ENCODE measurements at regions not wholly inside any gene's neighbourhood (a gene's known extent, or its start where the extent isn't known, plus 50 kb on each side); places are given as distances from the start of the nearest gene placed in this dataset.
A peak's percentile ranks its signal among the peaks of the same experiment; 100 is the strongest.
"Not testable (repeated sequence)": the region's sequence is repeated elsewhere in the genome, so short reads cannot be mapped to it uniquely, and the experiment has no call there.

- no peaks in the 10 kb centered on the region for H3K4me1 ChIP-seq (ENCODE audit: insufficient read depth, low read length)
- no peak overlapping the region for H3K27ac ChIP-seq (ENCODE audit: low read length)
- H3K9ac ChIP-seq (ENCODE audit: low read depth, low read length) = no peak overlapping the region
- H3K4me3 ChIP-seq (ENCODE audit: low read length) = no peak overlapping the region
- no peaks in the 10 kb centered on the region for H3K9me3 ChIP-seq (ENCODE audit: insufficient read depth, low read depth, low read length)
- H3K36me3 ChIP-seq (ENCODE audit: insufficient read depth, low read depth, low read length) = no peaks in the 10 kb centered on the region
- H3K27me3 ChIP-seq (ENCODE audit: insufficient read depth, low read length) = no peaks in the 10 kb centered on the region
These were observed 443.9 kb downstream of the BUD13 start for GRCh38 chr11:116328851-116329250.

- H3K36me3 ChIP-seq (ENCODE audit: insufficient read depth, low read depth, low read length) = no peaks in the 10 kb centered on the region
- H3K27ac ChIP-seq (ENCODE audit: low read length) = no peak overlapping the region
- no peaks in the 10 kb centered on the region for H3K27me3 ChIP-seq (ENCODE audit: insufficient read depth, low read length)
- no peaks in the 10 kb centered on the region for H3K4me1 ChIP-seq (ENCODE audit: insufficient read depth, low read length)
- no peak overlapping the region for H3K4me3 ChIP-seq (ENCODE audit: low read length)
- no peaks in the 10 kb centered on the region for H3K9me3 ChIP-seq (ENCODE audit: insufficient read depth, low read depth, low read length)
- H3K9ac ChIP-seq (ENCODE audit: low read depth, low read length) = no peak overlapping the region
These were observed 444.4 kb downstream of the BUD13 start for GRCh38 chr11:116328391-116328790.

DNA sequence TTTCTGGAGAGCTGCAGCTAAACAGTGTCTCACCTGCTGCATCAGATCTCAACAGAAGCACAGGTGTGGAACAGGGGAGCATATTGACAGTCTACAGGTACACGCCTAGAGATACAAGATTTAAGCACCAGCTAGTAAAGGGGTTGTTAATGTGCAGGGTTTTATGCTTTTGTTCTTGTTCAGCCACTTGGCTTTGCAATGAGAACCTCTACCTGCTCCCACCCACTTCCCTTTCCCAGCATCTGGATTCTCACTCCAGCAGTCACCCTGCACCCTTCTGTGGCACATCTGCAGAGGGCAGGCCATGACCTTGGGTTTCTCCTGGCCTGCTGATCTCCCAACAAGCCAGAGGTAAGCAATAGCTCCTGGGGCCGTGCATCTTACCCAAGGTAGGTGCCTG lies 446.6 kb downstream of the BUD13 start:
- Histone ChIP-seq H3K27ac (ENCODE audit: low read length) (no peak overlapping the region), H3K36me3 (ENCODE audit: insufficient read depth, low read depth, low read length) (no peaks in the 10 kb centered on the region), H3K9me3 (ENCODE audit: insufficient read depth, low read depth, low read length) (peaks cover 1% of the 10 kb centered on the region), H3K27me3 (ENCODE audit: insufficient read depth, low read length) (no peaks in the 10 kb centered on the region), H3K4me1 (ENCODE audit: insufficient read depth, low read length) (no peaks in the 10 kb centered on the region), H3K9ac (ENCODE audit: low read depth, low read length) (no peak overlapping the region), H3K4me3 (ENCODE audit: low read length) (no peak overlapping the region)

GRCh38 chr11:116325247-116325646 lies 447.5 kb downstream of the BUD13 start:
- no peaks in the 10 kb centered on the region for H3K36me3 ChIP-seq (ENCODE audit: insufficient read depth, low read depth, low read length)
- H3K27me3 ChIP-seq (ENCODE audit: insufficient read depth, low read length) = no peaks in the 10 kb centered on the region
- H3K27ac ChIP-seq (ENCODE audit: low read length) = no peak overlapping the region
- peaks cover 5% of the 10 kb centered on the region for H3K9me3 ChIP-seq (ENCODE audit: insufficient read depth, low read depth, low read length)
- H3K4me3 ChIP-seq (ENCODE audit: low read length) = no peak overlapping the region
- no peaks in the 10 kb centered on the region for H3K4me1 ChIP-seq (ENCODE audit: insufficient read depth, low read length)
- H3K9ac ChIP-seq (ENCODE audit: low read depth, low read length) = no peak overlapping the region

DNA sequence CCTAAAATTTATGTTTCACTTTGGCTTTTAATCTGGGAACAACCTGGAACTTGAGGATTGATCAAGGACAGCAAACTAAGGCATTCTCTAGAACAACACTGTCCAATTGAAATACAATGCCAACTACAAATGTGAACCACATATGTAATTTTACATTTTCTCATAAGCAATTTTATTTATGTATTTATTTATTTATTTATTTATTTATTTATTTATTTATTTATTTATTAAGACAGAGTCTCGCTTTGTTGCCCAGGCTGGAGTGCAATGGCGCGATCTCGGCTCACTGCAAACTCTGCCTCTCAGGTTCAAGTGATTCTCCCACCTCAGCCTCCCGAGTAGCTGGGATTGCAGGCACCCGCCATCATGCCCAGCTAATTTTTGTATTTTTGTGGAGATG lies 448.7 kb downstream of the BUD13 start:
- not testable (repeated sequence) for H3K9ac ChIP-seq (ENCODE audit: low read depth, low read length); H3K9me3 ChIP-seq (ENCODE audit: insufficient read depth, low read depth, low read length); H3K4me1 ChIP-seq (ENCODE audit: insufficient read depth, low read length); H3K27me3 ChIP-seq (ENCODE audit: insufficient read depth, low read length); H3K4me3 ChIP-seq (ENCODE audit: low read length); H3K27ac ChIP-seq (ENCODE audit: low read length); H3K36me3 ChIP-seq (ENCODE audit: insufficient read depth, low read depth, low read length)

- Histone ChIP-seq H3K9me3 (ENCODE audit: insufficient read depth, low read depth, low read length) (peaks cover 5% of the 10 kb centered on the region), H3K36me3 (ENCODE audit: insufficient read depth, low read depth, low read length) (no peaks in the 10 kb centered on the region), H3K27me3 (ENCODE audit: insufficient read depth, low read length) (no peaks in the 10 kb centered on the region), H3K4me3 (ENCODE audit: low read length) (no peak overlapping the region; the same call in 1 of the 2 replicates), H3K4me1 (ENCODE audit: insufficient read depth, low read length) (peaks cover 6% of the 10 kb centered on the region; the same call in 1 of the 2 replicates), H3K27ac (ENCODE audit: low read length) (peak overlapping the region; percentile 67), H3K9ac (ENCODE audit: low read depth, low read length) (no peak overlapping the region)
These were observed 455.6 kb downstream of the BUD13 start for GRCh38 chr11:116317212-116317611.

DNA sequence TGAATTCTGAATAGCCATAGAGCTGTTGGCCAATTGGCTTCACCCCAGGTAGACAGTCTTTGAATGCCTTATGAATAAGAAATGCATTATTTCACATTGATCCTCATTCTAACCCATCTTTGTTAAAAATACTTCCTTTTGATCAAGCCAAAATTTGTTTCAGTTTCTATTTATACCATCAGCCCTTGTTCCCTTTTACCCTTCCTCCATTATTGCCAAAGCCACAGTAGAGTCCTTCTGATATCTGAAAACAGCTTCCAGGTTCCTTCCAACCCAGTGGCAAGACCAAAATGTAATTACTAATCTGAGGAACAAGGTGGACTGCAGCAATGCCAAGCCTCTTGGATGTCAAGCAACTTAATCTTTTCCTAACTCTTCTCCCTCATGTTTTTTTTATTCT lies 458.8 kb downstream of the BUD13 start:
- Histone ChIP-seq H3K27ac (ENCODE audit: low read length) (no peak overlapping the region), H3K4me1 (ENCODE audit: insufficient read depth, low read length) (peaks cover 6% of the 10 kb centered on the region; the same call in 1 of the 2 replicates), H3K9ac (ENCODE audit: low read depth, low read length) (no peak overlapping the region), H3K4me3 (ENCODE audit: low read length) (no peak overlapping the region), H3K9me3 (ENCODE audit: insufficient read depth, low read depth, low read length) (no peaks in the 10 kb centered on the region), H3K27me3 (ENCODE audit: insufficient read depth, low read length) (no peaks in the 10 kb centered on the region), H3K36me3 (ENCODE audit: insufficient read depth, low read depth, low read length) (no peaks in the 10 kb centered on the region)

GRCh38 chr11:116312570-116313391 lies 460.0 kb downstream of the BUD13 start:
- no peaks in the 10 kb centered on the region for H3K9me3 ChIP-seq (ENCODE audit: insufficient read depth, low read depth, low read length)
- no peak overlapping the region for H3K4me3 ChIP-seq (ENCODE audit: low read length)
- H3K27ac ChIP-seq (ENCODE audit: low read length) = no peak overlapping the region
- H3K27me3 ChIP-seq (ENCODE audit: insufficient read depth, low read length) = no peaks in the 10 kb centered on the region
- peaks cover 5% of the 10 kb centered on the region; the same call in 1 of the 2 replicates for H3K4me1 ChIP-seq (ENCODE audit: insufficient read depth, low read length)
- H3K36me3 ChIP-seq (ENCODE audit: insufficient read depth, low read depth, low read length) = no peaks in the 10 kb centered on the region
- no peak overlapping the region for H3K9ac ChIP-seq (ENCODE audit: low read depth, low read length)

- Histone ChIP-seq H3K27me3 (ENCODE audit: insufficient read depth, low read length) (no peaks in the 10 kb centered on the region), H3K27ac (ENCODE audit: low read length) (no peak overlapping the region), H3K4me1 (ENCODE audit: insufficient read depth, low read length) (no peaks in the 10 kb centered on the region), H3K36me3 (ENCODE audit: insufficient read depth, low read depth, low read length) (no peaks in the 10 kb centered on the region), H3K9ac (ENCODE audit: low read depth, low read length) (no peak overlapping the region), H3K4me3 (ENCODE audit: low read length) (no peak overlapping the region), H3K9me3 (ENCODE audit: insufficient read depth, low read depth, low read length) (no peaks in the 10 kb centered on the region)
These were observed 461.6 kb downstream of the BUD13 start for GRCh38 chr11:116311206-116311605.

GRCh38 chr11:116310698-116311097 lies 462.1 kb downstream of the BUD13 start:
- Histone ChIP-seq H3K27me3 (ENCODE audit: insufficient read depth, low read length) (no peaks in the 10 kb centered on the region), H3K9me3 (ENCODE audit: insufficient read depth, low read depth, low read length) (no peaks in the 10 kb centered on the region), H3K4me1 (ENCODE audit: insufficient read depth, low read length) (no peaks in the 10 kb centered on the region), H3K27ac (ENCODE audit: low read length) (no peak overlapping the region), H3K4me3 (ENCODE audit: low read length) (no peak overlapping the region), H3K36me3 (ENCODE audit: insufficient read depth, low read depth, low read length) (no peaks in the 10 kb centered on the region), H3K9ac (ENCODE audit: low read depth, low read length) (no peak overlapping the region)

GRCh38 chr11:116310226-116310625 lies 462.6 kb downstream of the BUD13 start:
- Histone ChIP-seq H3K4me1 (ENCODE audit: insufficient read depth, low read length) (no peaks in the 10 kb centered on the region), H3K9me3 (ENCODE audit: insufficient read depth, low read depth, low read length) (no peaks in the 10 kb centered on the region), H3K27ac (ENCODE audit: low read length) (no peak overlapping the region), H3K4me3 (ENCODE audit: low read length) (no peak overlapping the region), H3K9ac (ENCODE audit: low read depth, low read length) (no peak overlapping the region), H3K27me3 (ENCODE audit: insufficient read depth, low read length) (no peaks in the 10 kb centered on the region), H3K36me3 (ENCODE audit: insufficient read depth, low read depth, low read length) (no peaks in the 10 kb centered on the region)

- H3K9me3 ChIP-seq (ENCODE audit: insufficient read depth, low read depth, low read length) = no peaks in the 10 kb centered on the region
- H3K27me3 ChIP-seq (ENCODE audit: insufficient read depth, low read length) = no peaks in the 10 kb centered on the region
- H3K9ac ChIP-seq (ENCODE audit: low read depth, low read length) = no peak overlapping the region
- no peaks in the 10 kb centered on the region for H3K4me1 ChIP-seq (ENCODE audit: insufficient read depth, low read length)
- H3K27ac ChIP-seq (ENCODE audit: low read length) = no peak overlapping the region
- H3K4me3 ChIP-seq (ENCODE audit: low read length) = no peak overlapping the region
- no peaks in the 10 kb centered on the region for H3K36me3 ChIP-seq (ENCODE audit: insufficient read depth, low read depth, low read length)
These were observed 463.3 kb downstream of the BUD13 start for GRCh38 chr11:116309446-116309845.

Data from iPS-20b (cell line).